NB4 (cell line): ENCODE measurements at regions not wholly inside any gene's neighbourhood (a gene's known extent, or its start where the extent isn't known, plus 50 kb on each side); places are given as distances from the start of the nearest gene placed in this dataset.

Experiments used
- CTCF ChIP-seq: IDR thresholded peaks from one replicate; pipeline ENCODE4 v1.5.1; 2012; ENCODE audit warnings: low read depth, low read length
- POLR2A ChIP-seq: IDR thresholded peaks from 2 replicates; pipeline ENCODE4 v1.6.1; 2011; ENCODE audit warnings: mild to moderate bottlenecking; ENCODE audit not compliant: insufficient read length; ENCODE audit errors: extremely low read depth

GRCh38 chr2:128404709-128405466 is 86.2 kb upstream of the HS6ST1 start:
- TF ChIP-seq POLR2A (no peak), CTCF (no peak)
